ENCODE measurements at regions not wholly inside any gene's neighbourhood (a gene's known extent, or its start where the extent isn't known, plus 50 kb on each side); places are given as distances from the start of the nearest gene placed in this dataset.

GRCh38 chr1:29793653-29794348 lies 557.5 kb downstream of the PTPRU start:
- peaks cover 0 to 27% (median 0%) of the 10 kb centered on the region in 4 donors for H3K27me3 ChIP-seq
- WGBS = 87% methylated on average over 3 of the region's 8 CpGs

GRCh38 chr1:29793101-29793546 lies 556.8 kb downstream of the PTPRU start:
- Histone ChIP-seq H3K4me3 (no peak overlapping the region), H3K27me3 (peaks cover 0 to 27% (median 0%) of the 10 kb centered on the region in 4 donors), H3K4me1 (no peaks in the 10 kb centered on the region), H3K9me3 (peaks cover 0 to 21% (median 18%) of the 10 kb centered on the region in 4 donors), H3K36me3 (no peaks in the 10 kb centered on the region), H3K27ac (replicated peaks in 1 of 4) (no peak overlapping the region)
- peak; percentile 94 for DNase-seq (ENCODE audit: extremely low spot score)
- TF ChIP-seq POLR2AphosphoS5 (IDR thresholded peaks at IDR 0.05) = no peak
- TF ChIP-seq CTCF (IDR thresholded peaks at IDR 0.05) = peak; percentile 59 to 80 (median 68)
- no peak for TF ChIP-seq EP300 (IDR thresholded peaks at IDR 0.05)
- TF ChIP-seq POLR2A (IDR thresholded peaks at IDR 0.05; ENCODE audit: low read depth) = no peak
- 5% methylated on average over 8 of the region's 8 CpGs for WGBS
- intact Hi-C loops (cut with DNase I) = loop anchor here (5.0 to 10.0 kb wide), 3 partner anchors 292 to 914 kb away; partner anchors contain the start of gene PTPRU

More at GRCh38 chr1:29793653-29794348, 557.5 kb downstream of the PTPRU start:
- TF ChIP-seq POLR2A (IDR thresholded peaks at IDR 0.05; ENCODE audit: low read depth) = no peak
- Histone ChIP-seq H3K4me3 (no peak overlapping the region), H3K4me1 (no peaks in the 10 kb centered on the region), H3K9me3 (peaks cover 0 to 21% (median 18%) of the 10 kb centered on the region in 4 donors), H3K36me3 (no peaks in the 10 kb centered on the region), H3K27ac (replicated peaks in 1 of 4) (no peak overlapping the region)
- DNase-seq (ENCODE audit: extremely low spot score) = peak; percentile 83
- intact Hi-C loops (cut with DNase I) = loop anchor here (5.0 to 10.0 kb wide), 3 partner anchors 291 to 914 kb away; partner anchors contain the start of gene PTPRU

- Histone ChIP-seq H3K9me3 (peaks cover 0 to under 1% (median 0%) of the 10 kb centered on the region in 4 donors), H3K27me3 (peaks cover 0 to 43% (median under 1%) of the 10 kb centered on the region in 4 donors), H3K27ac (replicated peaks in 1 of 4) (no peak overlapping the region), H3K36me3 (no peaks in the 10 kb centered on the region), H3K4me3 (no peak overlapping the region), H3K4me1 (no peaks in the 10 kb centered on the region)
- 68% methylated on average over 6 of the region's 6 CpGs for WGBS
- DNase-seq (ENCODE audit: extremely low spot score) = peak; percentile 89
- intact Hi-C loops (cut with DNase I) = loop anchor here (5.0 to 10.0 kb wide), 3 partner anchors 295 to 917 kb away; partner anchors contain the start of gene PTPRU
- TF ChIP-seq EP300 (IDR thresholded peaks at IDR 0.05) = no peak
- no peak for TF ChIP-seq POLR2A (IDR thresholded peaks at IDR 0.05; ENCODE audit: low read depth)
- no peak for TF ChIP-seq CTCF (IDR thresholded peaks at IDR 0.05)
- no peak for TF ChIP-seq POLR2AphosphoS5 (IDR thresholded peaks at IDR 0.05)
Observed at GRCh38 chr1:29789910-29790247, 553.6 kb downstream of the PTPRU start.

- no peak overlapping the region for H3K27ac ChIP-seq (replicated peaks in 1 of 4)
- no peaks in the 10 kb centered on the region for H3K4me1 ChIP-seq
- H3K27me3 ChIP-seq = peaks cover 0 to 48% (median 3%) of the 10 kb centered on the region in 4 donors
- no peaks in the 10 kb centered on the region for H3K9me3 ChIP-seq
- DNase-seq (ENCODE audit: extremely low spot score) = no peak
- no peaks in the 10 kb centered on the region for H3K36me3 ChIP-seq
- intact Hi-C loops (cut with DNase I) = no loop called here
- 76% methylated on average over 9 of the region's 10 CpGs for WGBS
- H3K4me3 ChIP-seq = no peak overlapping the region
- TF ChIP-seq POLR2AphosphoS5 (IDR thresholded peaks at IDR 0.05) (no peak), EP300 (IDR thresholded peaks at IDR 0.05) (no peak), CTCF (IDR thresholded peaks at IDR 0.05) (no peak), POLR2A (IDR thresholded peaks at IDR 0.05; ENCODE audit: low read depth) (no peak)
Observed at GRCh38 chr1:29789221-29789909, 553.0 kb downstream of the PTPRU start.

Data from esophagus muscularis mucosa (tissue), 4 donors.